ENCODE measurements at regions not wholly inside any gene's neighbourhood (a gene's known extent, or its start where the extent isn't known, plus 50 kb on each side); places are given as distances from the start of the nearest gene placed in this dataset.

DNA sequence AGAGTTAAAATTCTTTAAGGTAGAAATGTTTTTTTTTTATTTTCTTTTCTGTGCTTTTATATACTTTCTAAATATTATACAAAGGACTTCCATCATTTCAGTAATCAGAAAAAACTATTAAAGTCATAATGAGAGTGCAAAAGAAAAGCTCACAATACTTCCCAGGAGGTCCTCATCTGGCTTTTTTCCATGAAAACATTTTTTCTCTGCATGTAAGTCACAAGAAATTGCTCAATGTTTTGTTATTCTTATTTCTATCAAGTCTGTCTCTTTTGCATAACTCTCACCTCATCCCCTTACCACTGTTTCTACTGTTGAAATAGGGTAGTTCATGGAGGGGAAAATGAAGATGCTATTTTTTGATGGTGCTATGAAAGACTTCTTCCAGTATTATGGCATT is 375.0 kb downstream of the TMEM232 start (continued):
- TF ChIP-seq, protein P1, sequence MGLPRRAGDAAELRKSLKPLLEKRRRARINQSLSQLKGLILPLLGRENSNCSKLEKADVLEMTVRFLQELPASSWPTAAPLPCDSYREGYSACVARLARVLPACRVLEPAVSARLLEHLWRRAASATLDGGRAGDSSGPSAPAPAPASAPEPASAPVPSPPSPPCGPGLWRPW (IDR thresholded peaks at IDR 0.05) = no peak
- TF ChIP-seq CHD4 (IDR thresholded peaks at IDR 0.05; ENCODE audit: borderline replicate concordance) (no peak), HOXB13 (CRISPR knock-in tag; IDR thresholded peaks at IDR 0.05; ENCODE audit: low read depth) (no peak), ZSCAN20 (CRISPR knock-in tag; IDR thresholded peaks at IDR 0.05) (no peak), HDAC2 (IDR thresholded peaks at IDR 0.05) (no peak)
- TF ChIP-seq, protein P2, sequence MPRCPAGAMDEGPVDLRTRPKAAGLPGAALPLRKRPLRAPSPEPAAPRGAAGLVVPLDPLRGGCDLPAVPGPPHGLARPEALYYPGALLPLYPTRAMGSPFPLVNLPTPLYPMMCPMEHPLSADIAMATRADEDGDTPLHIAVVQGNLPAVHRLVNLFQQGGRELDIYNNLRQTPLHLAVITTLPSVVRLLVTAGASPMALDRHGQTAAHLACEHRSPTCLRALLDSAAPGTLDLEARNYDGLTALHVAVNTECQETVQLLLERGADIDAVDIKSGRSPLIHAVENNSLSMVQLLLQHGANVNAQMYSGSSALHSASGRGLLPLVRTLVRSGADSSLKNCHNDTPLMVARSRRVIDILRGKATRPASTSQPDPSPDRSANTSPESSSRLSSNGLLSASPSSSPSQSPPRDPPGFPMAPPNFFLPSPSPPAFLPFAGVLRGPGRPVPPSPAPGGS (IDR thresholded peaks at IDR 0.05) = no peak
- TF ChIP-seq, protein P3, sequence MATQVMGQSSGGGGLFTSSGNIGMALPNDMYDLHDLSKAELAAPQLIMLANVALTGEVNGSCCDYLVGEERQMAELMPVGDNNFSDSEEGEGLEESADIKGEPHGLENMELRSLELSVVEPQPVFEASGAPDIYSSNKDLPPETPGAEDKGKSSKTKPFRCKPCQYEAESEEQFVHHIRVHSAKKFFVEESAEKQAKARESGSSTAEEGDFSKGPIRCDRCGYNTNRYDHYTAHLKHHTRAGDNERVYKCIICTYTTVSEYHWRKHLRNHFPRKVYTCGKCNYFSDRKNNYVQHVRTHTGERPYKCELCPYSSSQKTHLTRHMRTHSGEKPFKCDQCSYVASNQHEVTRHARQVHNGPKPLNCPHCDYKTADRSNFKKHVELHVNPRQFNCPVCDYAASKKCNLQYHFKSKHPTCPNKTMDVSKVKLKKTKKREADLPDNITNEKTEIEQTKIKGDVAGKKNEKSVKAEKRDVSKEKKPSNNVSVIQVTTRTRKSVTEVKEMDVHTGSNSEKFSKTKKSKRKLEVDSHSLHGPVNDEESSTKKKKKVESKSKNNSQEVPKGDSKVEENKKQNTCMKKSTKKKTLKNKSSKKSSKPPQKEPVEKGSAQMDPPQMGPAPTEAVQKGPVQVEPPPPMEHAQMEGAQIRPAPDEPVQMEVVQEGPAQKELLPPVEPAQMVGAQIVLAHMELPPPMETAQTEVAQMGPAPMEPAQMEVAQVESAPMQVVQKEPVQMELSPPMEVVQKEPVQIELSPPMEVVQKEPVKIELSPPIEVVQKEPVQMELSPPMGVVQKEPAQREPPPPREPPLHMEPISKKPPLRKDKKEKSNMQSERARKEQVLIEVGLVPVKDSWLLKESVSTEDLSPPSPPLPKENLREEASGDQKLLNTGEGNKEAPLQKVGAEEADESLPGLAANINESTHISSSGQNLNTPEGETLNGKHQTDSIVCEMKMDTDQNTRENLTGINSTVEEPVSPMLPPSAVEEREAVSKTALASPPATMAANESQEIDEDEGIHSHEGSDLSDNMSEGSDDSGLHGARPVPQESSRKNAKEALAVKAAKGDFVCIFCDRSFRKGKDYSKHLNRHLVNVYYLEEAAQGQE (IDR thresholded peaks at IDR 0.05) = no peak

DNA sequence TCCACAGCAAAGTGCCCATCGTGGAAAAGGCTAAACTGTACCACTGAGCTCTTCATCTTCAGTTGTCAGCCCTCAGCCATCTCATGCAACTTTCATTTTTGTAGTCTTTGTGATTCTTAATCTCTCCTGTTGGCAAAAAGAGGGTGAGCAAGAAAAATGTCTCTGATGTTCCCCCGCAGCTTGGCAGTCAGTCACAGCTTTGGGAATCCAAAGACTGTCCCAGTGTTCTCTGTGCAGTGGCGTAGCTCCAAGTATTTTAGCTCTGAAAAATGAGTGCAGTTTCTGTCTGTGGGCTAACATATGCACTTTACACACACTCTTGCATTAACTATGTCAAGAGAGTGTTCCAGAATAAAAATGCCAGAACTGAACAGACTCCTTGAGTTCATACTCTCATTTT is 372.2 kb downstream of the TMEM232 start:
- POLR2A ChIA-PET = no interaction called here
- TF ChIP-seq, protein P4, sequence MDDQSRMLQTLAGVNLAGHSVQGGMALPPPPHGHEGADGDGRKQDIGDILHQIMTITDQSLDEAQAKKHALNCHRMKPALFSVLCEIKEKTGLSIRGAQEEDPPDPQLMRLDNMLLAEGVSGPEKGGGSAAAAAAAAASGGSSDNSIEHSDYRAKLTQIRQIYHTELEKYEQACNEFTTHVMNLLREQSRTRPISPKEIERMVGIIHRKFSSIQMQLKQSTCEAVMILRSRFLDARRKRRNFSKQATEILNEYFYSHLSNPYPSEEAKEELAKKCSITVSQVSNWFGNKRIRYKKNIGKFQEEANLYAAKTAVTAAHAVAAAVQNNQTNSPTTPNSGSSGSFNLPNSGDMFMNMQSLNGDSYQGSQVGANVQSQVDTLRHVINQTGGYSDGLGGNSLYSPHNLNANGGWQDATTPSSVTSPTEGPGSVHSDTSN (IDR thresholded peaks at IDR 0.05) = no peak
- TF ChIP-seq ZC3H11A (IDR thresholded peaks at IDR 0.05) = no peak
- no peak for TF ChIP-seq SREBF2 (IDR thresholded peaks at IDR 0.05)
- TF ChIP-seq, protein P5, sequence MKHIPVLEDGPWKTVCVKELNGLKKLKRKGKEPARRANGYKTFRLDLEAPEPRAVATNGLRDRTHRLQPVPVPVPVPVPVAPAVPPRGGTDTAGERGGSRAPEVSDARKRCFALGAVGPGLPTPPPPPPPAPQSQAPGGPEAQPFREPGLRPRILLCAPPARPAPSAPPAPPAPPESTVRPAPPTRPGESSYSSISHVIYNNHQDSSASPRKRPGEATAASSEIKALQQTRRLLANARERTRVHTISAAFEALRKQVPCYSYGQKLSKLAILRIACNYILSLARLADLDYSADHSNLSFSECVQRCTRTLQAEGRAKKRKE (CRISPR knock-in tag; IDR thresholded peaks at IDR 0.05; ENCODE audit: low read depth) = no peak
- TF ChIP-seq POLR2A (IDR thresholded peaks at IDR 0.05; ENCODE audit: low read length) = no peak
- TF ChIP-seq RFX5 (IDR thresholded peaks at IDR 0.05) = no peak
- TF ChIP-seq MYC (IDR thresholded peaks at IDR 0.05; ENCODE audit: borderline replicate concordance, low read length) = no peak
- TF ChIP-seq, protein P3 (IDR thresholded peaks at IDR 0.05) = no peak
- TF ChIP-seq HDAC2 (IDR thresholded peaks at IDR 0.05) = no peak
- TF ChIP-seq, protein P6, sequence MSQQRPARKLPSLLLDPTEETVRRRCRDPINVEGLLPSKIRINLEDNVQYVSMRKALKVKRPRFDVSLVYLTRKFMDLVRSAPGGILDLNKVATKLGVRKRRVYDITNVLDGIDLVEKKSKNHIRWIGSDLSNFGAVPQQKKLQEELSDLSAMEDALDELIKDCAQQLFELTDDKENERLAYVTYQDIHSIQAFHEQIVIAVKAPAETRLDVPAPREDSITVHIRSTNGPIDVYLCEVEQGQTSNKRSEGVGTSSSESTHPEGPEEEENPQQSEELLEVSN (IDR thresholded peaks at IDR 0.05; ENCODE audit: borderline replicate concordance, low read depth) = no peak
- TF ChIP-seq ZNF302 (CRISPR knock-in tag; IDR thresholded peaks at IDR 0.05) = no peak
- TF ChIP-seq HEYL (CRISPR knock-in tag; IDR thresholded peaks at IDR 0.05) = no peak
- TF ChIP-seq, protein P7, sequence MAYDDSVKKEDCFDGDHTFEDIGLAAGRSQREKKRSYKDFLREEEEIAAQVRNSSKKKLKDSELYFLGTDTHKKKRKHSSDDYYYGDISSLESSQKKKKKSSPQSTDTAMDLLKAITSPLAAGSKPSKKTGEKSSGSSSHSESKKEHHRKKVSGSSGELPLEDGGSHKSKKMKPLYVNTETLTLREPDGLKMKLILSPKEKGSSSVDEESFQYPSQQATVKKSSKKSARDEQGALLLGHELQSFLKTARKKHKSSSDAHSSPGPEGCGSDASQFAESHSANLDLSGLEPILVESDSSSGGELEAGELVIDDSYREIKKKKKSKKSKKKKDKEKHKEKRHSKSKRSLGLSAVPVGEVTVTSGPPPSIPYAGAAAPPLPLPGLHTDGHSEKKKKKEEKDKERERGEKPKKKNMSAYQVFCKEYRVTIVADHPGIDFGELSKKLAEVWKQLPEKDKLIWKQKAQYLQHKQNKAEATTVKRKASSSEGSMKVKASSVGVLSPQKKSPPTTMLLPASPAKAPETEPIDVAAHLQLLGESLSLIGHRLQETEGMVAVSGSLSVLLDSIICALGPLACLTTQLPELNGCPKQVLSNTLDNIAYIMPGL (CRISPR knock-in tag; IDR thresholded peaks at IDR 0.05; ENCODE audit: borderline replicate concordance) = no peak
- Histone ChIP-seq H3K4me1 (no peaks in the 10 kb centered on the region), H3K27ac (no peak overlapping the region), H3K4me2 (no peak overlapping the region), H3K9me3 (no peaks in the 10 kb centered on the region), H3K4me3 (no peak overlapping the region)
- 5% methylated on average over 3 of the region's 3 CpGs for WGBS (ENCODE audit: missing lambda C conversion rate)
- no peak for FAIRE-seq
- DNase-seq (ENCODE audit: low read depth in 1 of 2, low spot score in 1 of 2) = no peak
- CTCF ChIA-PET = interaction anchor here (1.2 to 1.5 kb wide), 2 partner anchors 18 to 666 kb away, joined by 3 read pairs; no protein-coding TSS in a partner anchor
- no peak for ATAC-seq
